ENCODE measurements at regions not wholly inside any gene's neighbourhood (a gene's known extent, or its start where the extent isn't known, plus 50 kb on each side); places are given as distances from the start of the nearest gene placed in this dataset.

DNA sequence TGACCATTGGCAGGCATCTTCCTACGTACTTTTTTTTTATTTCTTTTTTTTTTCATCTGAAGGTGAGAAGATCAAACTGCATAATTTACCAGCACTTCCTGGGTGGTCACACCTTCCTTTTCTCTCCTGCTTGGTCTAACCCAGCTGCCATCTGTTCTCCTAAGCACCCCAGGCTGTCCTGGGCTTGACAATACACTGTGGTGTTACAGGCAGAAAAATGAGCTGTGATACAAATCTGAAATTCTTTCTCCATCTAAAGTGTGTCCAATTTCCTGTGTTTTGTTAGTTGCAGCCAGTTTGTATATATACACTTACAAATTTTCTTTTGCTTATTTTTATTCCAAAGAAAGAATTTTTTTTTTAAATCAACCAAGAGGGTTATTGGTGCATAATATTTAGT lies 786.0 kb upstream of the ZEB2 start:
- WGBS, 3 donors = 52 to 89% (median 61%) methylated on average over 1 of the region's 1 CpG
- H3K27ac ChIP-seq (ENCODE audit: low read depth in 1 of 3, low read length in 2 of 3) = no peak overlapping the region
- H3K4me1 ChIP-seq (ENCODE audit: control insufficient read depth in 3 of 3, insufficient read depth in 2 of 3, low read depth in 1 of 3, low read length in 2 of 3) = no peaks in the 10 kb centered on the region
- no peak overlapping the region for H3K4me3 ChIP-seq (ENCODE audit: low read depth in 1 of 3, low read length in 3 of 3)
- no peak for FAIRE-seq
- no peaks in the 10 kb centered on the region for H3K36me3 ChIP-seq (ENCODE audit: control insufficient read depth in 3 of 3, insufficient read depth in 2 of 3, low read depth in 1 of 3, low read length in 3 of 3)
- no peaks in the 10 kb centered on the region for H3K9me3 ChIP-seq (ENCODE audit: control insufficient read depth in 2 of 2, insufficient read depth in 1 of 2, low read depth in 1 of 2, low read length in 1 of 2)
- no peak for DNase-seq
- no peaks in the 10 kb centered on the region for H3K27me3 ChIP-seq (ENCODE audit: control insufficient read depth in 3 of 3, insufficient read depth in 3 of 3, low read length in 3 of 3)

- Histone ChIP-seq H3K4me1 (ENCODE audit: control insufficient read depth in 3 of 3, insufficient read depth in 2 of 3, low read depth in 1 of 3, low read length in 2 of 3) (no peaks in the 10 kb centered on the region), H3K36me3 (ENCODE audit: control insufficient read depth in 3 of 3, insufficient read depth in 2 of 3, low read depth in 1 of 3, low read length in 3 of 3) (no peaks in the 10 kb centered on the region), H3K27ac (ENCODE audit: low read depth in 1 of 3, low read length in 2 of 3) (no peak overlapping the region), H3K4me3 (ENCODE audit: low read depth in 1 of 3, low read length in 3 of 3) (no peak overlapping the region), H3K9me3 (ENCODE audit: control insufficient read depth in 2 of 2, insufficient read depth in 1 of 2, low read depth in 1 of 2, low read length in 1 of 2) (no peaks in the 10 kb centered on the region), H3K27me3 (ENCODE audit: control insufficient read depth in 3 of 3, insufficient read depth in 3 of 3, low read length in 3 of 3) (no peaks in the 10 kb centered on the region)
- no peak for DNase-seq
- WGBS, 3 donors = 67 to 82% (median 73%) methylated on average over 3 of the region's 3 CpGs
- no peak for FAIRE-seq
These were observed 784.6 kb upstream of the ZEB2 start for GRCh38 chr2:145304501-145304900.

- no peak for FAIRE-seq
- H3K4me3 ChIP-seq (ENCODE audit: low read depth in 1 of 3, low read length in 3 of 3) = no peak overlapping the region
- H3K4me1 ChIP-seq (ENCODE audit: control insufficient read depth in 3 of 3, insufficient read depth in 2 of 3, low read depth in 1 of 3, low read length in 2 of 3) = no peaks in the 10 kb centered on the region
- DNase-seq = no peak
- H3K27me3 ChIP-seq (ENCODE audit: control insufficient read depth in 3 of 3, insufficient read depth in 3 of 3, low read length in 3 of 3) = no peaks in the 10 kb centered on the region
- H3K36me3 ChIP-seq (ENCODE audit: control insufficient read depth in 3 of 3, insufficient read depth in 2 of 3, low read depth in 1 of 3, low read length in 3 of 3) = no peaks in the 10 kb centered on the region
- no peak overlapping the region for H3K27ac ChIP-seq (ENCODE audit: low read depth in 1 of 3, low read length in 2 of 3)
- WGBS, 3 donors = 70 to 71% (median 70%) methylated on average over 2 of the region's 2 CpGs
- H3K9me3 ChIP-seq (ENCODE audit: control insufficient read depth in 2 of 2, insufficient read depth in 1 of 2, low read depth in 1 of 2, low read length in 1 of 2) = no peaks in the 10 kb centered on the region
These were observed 783.6 kb upstream of the ZEB2 start for GRCh38 chr2:145303536-145303935.

- H3K36me3 ChIP-seq (ENCODE audit: control insufficient read depth in 3 of 3, insufficient read depth in 2 of 3, low read depth in 1 of 3, low read length in 3 of 3) = no peaks in the 10 kb centered on the region
- H3K4me3 ChIP-seq (ENCODE audit: low read depth in 1 of 3, low read length in 3 of 3) = no peak overlapping the region
- no peaks in the 10 kb centered on the region for H3K9me3 ChIP-seq (ENCODE audit: control insufficient read depth in 2 of 2, insufficient read depth in 1 of 2, low read depth in 1 of 2, low read length in 1 of 2)
- H3K27ac ChIP-seq (ENCODE audit: low read depth in 1 of 3, low read length in 2 of 3) = no peak overlapping the region
- 75 to 87% (median 81%) methylated on average over 2 of the region's 2 CpGs for WGBS, 3 donors
- FAIRE-seq (no peak), DNase-seq (no peak)
- H3K27me3 ChIP-seq (ENCODE audit: control insufficient read depth in 3 of 3, insufficient read depth in 3 of 3, low read length in 3 of 3) = no peaks in the 10 kb centered on the region
- no peaks in the 10 kb centered on the region for H3K4me1 ChIP-seq (ENCODE audit: control insufficient read depth in 3 of 3, insufficient read depth in 2 of 3, low read depth in 1 of 3, low read length in 2 of 3)
These were observed 783.0 kb upstream of the ZEB2 start for GRCh38 chr2:145302886-145303285.

GRCh38 chr2:145302451-145302850 lies 782.5 kb upstream of the ZEB2 start:
- Histone ChIP-seq H3K9me3 (ENCODE audit: control insufficient read depth in 2 of 2, insufficient read depth in 1 of 2, low read depth in 1 of 2, low read length in 1 of 2) (no peaks in the 10 kb centered on the region), H3K4me3 (ENCODE audit: low read depth in 1 of 3, low read length in 3 of 3) (no peak overlapping the region), H3K36me3 (ENCODE audit: control insufficient read depth in 3 of 3, insufficient read depth in 2 of 3, low read depth in 1 of 3, low read length in 3 of 3) (no peaks in the 10 kb centered on the region), H3K27ac (ENCODE audit: low read depth in 1 of 3, low read length in 2 of 3) (no peak overlapping the region), H3K27me3 (ENCODE audit: control insufficient read depth in 3 of 3, insufficient read depth in 3 of 3, low read length in 3 of 3) (no peaks in the 10 kb centered on the region), H3K4me1 (ENCODE audit: control insufficient read depth in 3 of 3, insufficient read depth in 2 of 3, low read depth in 1 of 3, low read length in 2 of 3) (no peaks in the 10 kb centered on the region)
- 57 to 69% (median 62%) methylated on average over 3 of the region's 3 CpGs for WGBS, 3 donors
- FAIRE-seq (no peak), DNase-seq (no peak)

GRCh38 chr2:145299368-145299767 lies 779.4 kb upstream of the ZEB2 start:
- Histone ChIP-seq H3K27me3 (ENCODE audit: control insufficient read depth in 3 of 3, insufficient read depth in 3 of 3, low read length in 3 of 3) (no peaks in the 10 kb centered on the region), H3K9me3 (ENCODE audit: control insufficient read depth in 2 of 2, insufficient read depth in 1 of 2, low read depth in 1 of 2, low read length in 1 of 2) (no peaks in the 10 kb centered on the region), H3K4me3 (ENCODE audit: low read depth in 1 of 3, low read length in 3 of 3) (no peak overlapping the region), H3K36me3 (ENCODE audit: control insufficient read depth in 3 of 3, insufficient read depth in 2 of 3, low read depth in 1 of 3, low read length in 3 of 3) (no peaks in the 10 kb centered on the region), H3K4me1 (ENCODE audit: control insufficient read depth in 3 of 3, insufficient read depth in 2 of 3, low read depth in 1 of 3, low read length in 2 of 3) (no peaks in the 10 kb centered on the region), H3K27ac (ENCODE audit: low read depth in 1 of 3, low read length in 2 of 3) (no peak overlapping the region)
- DNase-seq (no peak), FAIRE-seq (no peak)
- 63 to 83% (median 73%) methylated on average over 10 of the region's 10 CpGs for WGBS, 3 donors

DNA sequence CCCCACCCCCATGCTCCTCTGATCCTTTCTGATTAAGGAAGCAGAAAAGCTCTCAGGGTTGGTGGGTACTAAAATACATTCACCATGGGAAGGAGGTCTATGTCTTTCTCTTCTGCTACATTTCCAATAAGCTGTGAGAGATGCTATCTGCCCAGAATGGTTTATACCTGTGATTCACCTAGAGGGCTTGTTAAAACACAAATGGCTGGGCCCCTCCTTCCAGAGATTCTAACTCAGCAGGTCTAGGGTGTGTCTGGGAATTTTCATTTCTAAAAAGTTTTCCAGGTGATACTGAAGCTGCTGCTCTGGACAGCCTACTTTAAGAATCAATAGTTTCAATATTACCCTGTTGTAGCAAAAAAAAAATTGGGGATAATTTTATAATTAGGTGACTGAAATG lies 772.2 kb upstream of the ZEB2 start:
- Histone ChIP-seq H3K27ac (ENCODE audit: low read depth in 1 of 3, low read length in 2 of 3) (no peak overlapping the region), H3K27me3 (ENCODE audit: control insufficient read depth in 3 of 3, insufficient read depth in 3 of 3, low read length in 3 of 3) (no peaks in the 10 kb centered on the region), H3K4me1 (ENCODE audit: control insufficient read depth in 3 of 3, insufficient read depth in 2 of 3, low read depth in 1 of 3, low read length in 2 of 3) (no peaks in the 10 kb centered on the region), H3K9me3 (ENCODE audit: control insufficient read depth in 2 of 2, insufficient read depth in 1 of 2, low read depth in 1 of 2, low read length in 1 of 2) (no peaks in the 10 kb centered on the region), H3K36me3 (ENCODE audit: control insufficient read depth in 3 of 3, insufficient read depth in 2 of 3, low read depth in 1 of 3, low read length in 3 of 3) (no peaks in the 10 kb centered on the region), H3K4me3 (ENCODE audit: low read depth in 1 of 3, low read length in 3 of 3) (no peak overlapping the region)
- DNase-seq = no peak
- FAIRE-seq = no peak

GRCh38 chr2:145290986-145291385 lies 771.1 kb upstream of the ZEB2 start:
- 74 to 81% (median 75%) methylated on average over 2 of the region's 2 CpGs for WGBS, 3 donors
- H3K4me3 ChIP-seq (ENCODE audit: low read depth in 1 of 3, low read length in 3 of 3) = no peak overlapping the region
- DNase-seq = no peak
- no peak for FAIRE-seq
- no peaks in the 10 kb centered on the region for H3K27me3 ChIP-seq (ENCODE audit: control insufficient read depth in 3 of 3, insufficient read depth in 3 of 3, low read length in 3 of 3)
- H3K9me3 ChIP-seq (ENCODE audit: control insufficient read depth in 2 of 2, insufficient read depth in 1 of 2, low read depth in 1 of 2, low read length in 1 of 2) = no peaks in the 10 kb centered on the region
- H3K4me1 ChIP-seq (ENCODE audit: control insufficient read depth in 3 of 3, insufficient read depth in 2 of 3, low read depth in 1 of 3, low read length in 2 of 3) = no peaks in the 10 kb centered on the region
- H3K27ac ChIP-seq (ENCODE audit: low read depth in 1 of 3, low read length in 2 of 3) = no peak overlapping the region
- no peaks in the 10 kb centered on the region for H3K36me3 ChIP-seq (ENCODE audit: control insufficient read depth in 3 of 3, insufficient read depth in 2 of 3, low read depth in 1 of 3, low read length in 3 of 3)

- H3K9me3 ChIP-seq (ENCODE audit: control insufficient read depth in 2 of 2, insufficient read depth in 1 of 2, low read depth in 1 of 2, low read length in 1 of 2) = no peaks in the 10 kb centered on the region
- no peak overlapping the region for H3K27ac ChIP-seq (ENCODE audit: low read depth in 1 of 3, low read length in 2 of 3)
- no peaks in the 10 kb centered on the region for H3K36me3 ChIP-seq (ENCODE audit: control insufficient read depth in 3 of 3, insufficient read depth in 2 of 3, low read depth in 1 of 3, low read length in 3 of 3)
- no peak for DNase-seq
- WGBS, 3 donors = 68 to 86% (median 84%) methylated on average over 4 of the region's 4 CpGs
- H3K4me3 ChIP-seq (ENCODE audit: low read depth in 1 of 3, low read length in 3 of 3) = no peak overlapping the region
- H3K27me3 ChIP-seq (ENCODE audit: control insufficient read depth in 3 of 3, insufficient read depth in 3 of 3, low read length in 3 of 3) = no peaks in the 10 kb centered on the region
- FAIRE-seq = no peak
- no peaks in the 10 kb centered on the region for H3K4me1 ChIP-seq (ENCODE audit: control insufficient read depth in 3 of 3, insufficient read depth in 2 of 3, low read depth in 1 of 3, low read length in 2 of 3)
These were observed 770.0 kb upstream of the ZEB2 start for GRCh38 chr2:145289946-145290345.
